NCI-H146 (cell line): ENCODE measurements at regions not wholly inside any gene's neighbourhood (a gene's known extent, or its start where the extent isn't known, plus 50 kb on each side); places are given as distances from the start of the nearest gene placed in this dataset.

Experiments used
- DNase-seq: peaks from one replicate; lab custom pipeline; 2025; lab: John Stamatoyannopoulos, UW

DNA sequence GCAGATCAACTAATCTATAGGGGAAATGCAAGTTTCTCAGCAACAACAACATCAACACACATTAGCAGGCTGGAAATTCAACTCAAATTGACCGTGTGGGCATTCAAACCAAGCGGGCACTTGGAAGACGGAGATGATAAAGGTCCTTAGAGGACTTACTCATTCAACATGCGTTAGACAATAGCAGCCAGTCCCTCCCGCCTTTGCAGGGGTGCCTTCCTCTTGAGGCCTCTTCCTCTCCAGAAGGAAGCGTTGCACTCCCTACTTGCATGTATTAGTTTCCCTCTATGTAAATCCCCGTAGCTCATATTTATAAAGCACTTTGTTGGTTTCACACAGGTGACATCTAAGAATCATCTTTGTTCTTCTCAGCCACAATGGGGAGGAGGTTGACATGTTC is 300.8 kb upstream of the STXBP5 start:
- no peak for DNase-seq

DNA sequence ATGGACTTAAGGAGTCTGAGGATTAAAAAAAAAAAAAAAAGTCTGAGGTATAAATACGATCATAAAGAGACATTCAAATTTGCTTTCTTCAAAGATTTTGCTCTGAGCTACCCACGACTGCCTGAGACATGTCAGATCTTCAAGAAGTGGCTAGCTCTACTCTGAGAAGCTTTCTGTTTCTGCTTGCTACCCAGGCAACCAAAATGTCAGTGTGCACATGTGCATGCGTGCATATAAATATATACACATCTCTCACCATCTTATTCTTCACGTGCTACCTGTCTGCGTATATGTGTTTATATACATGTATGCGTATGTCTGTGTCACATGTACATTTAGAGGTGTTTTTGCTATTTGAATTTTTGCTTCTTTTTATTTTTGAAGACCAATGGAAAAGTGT is 299.6 kb upstream of the STXBP5 start:
- DNase-seq = no peak

DNA sequence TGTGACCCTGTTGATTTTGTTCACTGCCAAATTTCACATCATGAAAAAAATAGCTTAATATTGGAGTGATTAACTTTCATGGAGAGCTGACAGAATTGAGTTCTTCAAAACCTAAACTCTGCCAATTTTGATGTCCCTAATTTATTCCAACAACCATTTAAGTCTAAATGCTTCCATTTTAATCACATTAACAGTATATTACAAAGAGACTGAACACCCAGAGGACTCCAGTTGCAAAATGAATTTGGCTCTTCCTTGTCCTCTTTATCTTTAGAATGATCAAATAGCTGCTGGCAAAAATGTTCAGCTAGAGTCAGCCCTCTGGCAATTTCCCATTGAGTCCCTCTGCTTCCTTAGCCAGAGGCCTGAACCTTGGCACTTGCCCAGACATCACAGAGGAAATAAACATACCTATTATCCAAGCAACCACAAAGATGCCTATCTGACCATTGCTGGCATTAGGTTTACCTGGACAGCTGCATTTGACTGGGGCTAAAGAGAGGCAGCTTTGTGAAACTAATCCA is 299.0 kb upstream of the STXBP5 start:
- DNase-seq = peak; percentile 91

DNA sequence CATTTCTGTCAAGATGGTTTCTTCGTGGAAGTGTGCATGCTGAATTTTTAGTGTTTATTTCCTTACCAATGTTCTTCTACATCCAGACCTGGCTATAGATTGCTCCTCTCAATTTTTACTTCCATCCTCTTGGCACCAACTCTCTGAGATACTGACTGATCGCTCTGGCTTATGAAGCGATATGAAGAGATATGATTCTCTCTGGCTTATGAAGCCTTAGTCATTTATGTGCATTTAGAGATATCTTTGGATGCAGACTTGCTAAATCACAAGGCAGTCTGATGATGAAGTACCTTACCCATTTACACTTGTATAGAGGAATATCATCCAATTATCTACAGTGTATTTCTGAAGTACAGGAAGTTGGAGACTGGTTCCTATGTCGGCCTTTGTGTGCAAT is 295.4 kb upstream of the STXBP5 start:
- no peak for DNase-seq

DNA sequence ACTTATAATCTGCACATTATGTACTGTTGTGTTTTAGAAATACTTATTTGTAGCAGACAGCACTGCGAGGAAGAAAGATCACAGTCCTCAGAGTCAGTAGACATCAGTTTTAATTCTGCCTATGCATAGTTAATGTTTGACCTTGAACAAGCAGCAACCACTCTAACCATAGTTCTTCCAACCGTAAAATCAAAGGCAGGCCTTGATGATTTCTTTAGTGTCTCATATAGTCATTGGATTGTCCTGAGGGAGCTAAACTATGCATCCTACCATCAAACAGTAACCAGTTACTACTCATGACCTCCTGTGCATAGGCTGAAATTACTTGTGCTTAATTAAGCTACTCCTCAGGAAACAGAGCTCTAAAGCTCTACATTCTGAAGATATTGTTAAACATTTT is 294.8 kb upstream of the STXBP5 start:
- no peak for DNase-seq

DNA sequence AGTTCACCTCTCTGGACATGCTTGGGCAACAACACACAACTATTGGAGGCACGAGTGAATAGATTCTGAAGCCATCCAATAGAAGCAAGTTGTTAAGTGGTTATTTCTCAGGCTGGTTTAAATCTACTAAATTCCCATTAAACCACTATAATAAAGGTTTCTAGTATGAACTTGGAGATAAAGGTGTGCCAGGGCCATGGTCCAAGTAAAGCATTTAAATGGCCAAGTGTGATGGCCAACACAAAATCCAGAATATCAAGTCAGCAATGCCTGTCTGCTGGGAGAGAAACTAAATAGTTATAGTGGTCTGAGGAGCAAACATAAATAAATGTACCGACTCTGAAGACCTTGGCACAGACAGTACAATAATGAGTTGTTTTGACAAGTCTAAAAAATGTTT is 294.3 kb upstream of the STXBP5 start:
- no peak for DNase-seq

DNA sequence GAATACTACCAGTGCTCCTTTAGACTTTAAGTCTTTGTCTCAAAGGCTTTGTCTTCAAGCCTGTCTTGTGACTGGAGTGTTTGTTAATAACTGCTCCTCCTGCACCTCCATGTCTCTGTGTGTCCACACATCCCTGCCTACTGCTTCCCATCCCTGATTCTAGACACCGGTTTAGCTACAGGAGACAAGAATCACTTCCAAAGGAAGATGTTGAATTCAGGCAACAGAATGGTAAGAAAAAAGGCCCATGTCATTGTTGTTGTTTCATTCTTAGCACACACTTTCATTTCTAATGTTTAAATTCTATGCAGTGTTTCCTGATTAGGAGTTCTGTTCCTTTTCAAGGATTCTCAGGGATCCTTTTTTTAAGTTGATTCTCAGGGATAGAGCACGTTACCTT is 293.6 kb upstream of the STXBP5 start:
- DNase-seq = no peak

DNA sequence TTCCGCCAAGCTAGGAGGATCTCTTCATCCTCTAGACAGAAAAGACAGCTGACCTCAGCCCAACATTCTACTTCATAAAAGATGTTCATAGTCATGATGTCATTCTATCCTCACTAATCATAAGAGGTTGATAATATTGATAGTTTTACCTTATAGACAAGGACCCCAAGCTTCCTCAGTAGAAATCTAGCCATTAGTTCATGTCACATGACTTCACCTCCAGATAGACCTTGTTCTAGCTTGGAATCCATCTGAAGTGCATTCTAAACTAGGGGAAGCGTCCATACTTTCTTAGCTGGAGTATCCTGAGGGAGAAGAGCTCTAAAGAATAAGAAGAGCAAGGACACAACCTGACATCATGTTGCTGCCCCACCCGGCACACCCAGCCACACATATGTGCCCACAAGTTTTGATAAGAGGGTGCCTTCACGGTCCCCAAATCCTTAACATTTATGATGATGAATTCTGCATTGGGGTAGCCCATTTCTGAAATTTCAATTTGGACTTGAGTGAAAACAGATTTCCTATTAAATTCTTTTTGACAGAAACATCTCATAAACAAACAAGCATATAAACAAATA is 292.5 kb upstream of the STXBP5 start:
- no peak for DNase-seq

DNA sequence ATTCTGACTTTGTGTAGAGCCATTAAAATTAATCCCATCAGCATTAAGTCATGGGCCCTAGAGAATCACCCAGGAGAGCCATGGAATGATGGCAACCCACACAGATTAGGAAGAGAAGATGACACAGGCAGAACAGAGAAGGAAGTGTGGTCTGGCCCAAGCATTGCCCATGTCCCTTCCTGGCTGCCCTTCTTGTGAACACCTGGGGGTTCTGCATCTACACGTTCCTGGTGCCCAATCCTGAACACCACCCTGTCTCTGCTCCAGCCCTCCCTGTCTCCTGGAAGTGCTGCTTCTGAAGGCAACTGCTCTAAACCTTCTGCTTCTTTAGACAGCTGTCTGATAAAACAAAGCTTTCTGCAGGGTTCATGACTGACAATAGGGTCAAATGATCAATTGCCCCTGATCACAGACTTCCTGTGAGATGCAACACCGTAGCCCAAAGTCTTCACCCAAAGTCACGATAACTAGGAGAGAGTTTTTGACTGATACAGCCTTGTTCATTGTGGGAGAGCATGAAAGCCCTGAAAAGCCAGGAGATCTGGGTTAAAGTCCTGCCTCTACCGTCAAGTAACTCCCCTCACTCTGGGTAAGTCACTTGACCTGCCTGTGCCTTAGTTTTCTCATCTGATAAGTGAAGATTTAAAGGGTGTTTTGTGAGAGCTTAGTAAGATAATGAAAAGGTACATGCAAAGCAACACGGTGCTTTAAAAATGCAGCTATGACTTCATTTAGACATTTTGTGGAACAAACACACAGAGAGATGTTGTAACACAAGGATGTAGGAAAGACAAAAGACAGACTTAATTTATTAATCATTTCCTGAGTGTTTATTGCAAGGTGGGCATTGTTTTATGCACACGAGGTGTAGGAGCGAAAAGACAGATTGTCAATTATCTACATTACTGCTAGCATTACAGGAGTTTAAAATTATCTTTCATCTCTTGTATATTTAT is 291.2 kb upstream of the STXBP5 start:
- no peak for DNase-seq

DNA sequence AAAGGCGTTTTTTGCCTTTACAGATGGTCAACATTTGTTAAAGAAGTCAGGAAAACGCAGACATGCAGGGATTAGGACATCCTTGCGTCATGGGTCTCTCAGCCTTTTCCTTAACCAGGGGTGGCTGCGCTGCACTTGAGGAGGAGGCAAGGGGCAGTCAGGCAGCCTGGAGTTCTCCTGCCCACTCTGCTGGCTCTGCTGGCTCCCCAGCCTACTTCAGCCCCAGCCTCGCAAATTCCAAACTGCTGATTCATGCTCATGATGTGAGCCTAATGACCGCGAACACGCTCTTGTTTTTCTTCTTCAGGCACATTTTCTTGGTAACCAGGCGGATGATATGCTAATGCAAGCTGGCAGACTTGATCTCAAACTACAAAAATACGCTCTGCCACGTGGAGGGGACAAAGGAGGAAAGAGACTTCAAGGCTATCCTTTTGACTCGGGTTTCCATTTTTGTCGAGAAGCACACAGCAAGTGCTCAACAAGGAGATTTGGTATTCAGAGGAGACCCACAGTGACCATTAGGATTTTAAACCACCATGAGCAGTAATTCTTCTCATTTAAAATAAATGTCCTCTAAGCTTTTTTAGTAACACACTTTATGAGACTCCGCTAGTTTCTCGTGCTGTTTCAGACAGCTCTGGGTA is 290.3 kb upstream of the STXBP5 start:
- no peak for DNase-seq

DNA sequence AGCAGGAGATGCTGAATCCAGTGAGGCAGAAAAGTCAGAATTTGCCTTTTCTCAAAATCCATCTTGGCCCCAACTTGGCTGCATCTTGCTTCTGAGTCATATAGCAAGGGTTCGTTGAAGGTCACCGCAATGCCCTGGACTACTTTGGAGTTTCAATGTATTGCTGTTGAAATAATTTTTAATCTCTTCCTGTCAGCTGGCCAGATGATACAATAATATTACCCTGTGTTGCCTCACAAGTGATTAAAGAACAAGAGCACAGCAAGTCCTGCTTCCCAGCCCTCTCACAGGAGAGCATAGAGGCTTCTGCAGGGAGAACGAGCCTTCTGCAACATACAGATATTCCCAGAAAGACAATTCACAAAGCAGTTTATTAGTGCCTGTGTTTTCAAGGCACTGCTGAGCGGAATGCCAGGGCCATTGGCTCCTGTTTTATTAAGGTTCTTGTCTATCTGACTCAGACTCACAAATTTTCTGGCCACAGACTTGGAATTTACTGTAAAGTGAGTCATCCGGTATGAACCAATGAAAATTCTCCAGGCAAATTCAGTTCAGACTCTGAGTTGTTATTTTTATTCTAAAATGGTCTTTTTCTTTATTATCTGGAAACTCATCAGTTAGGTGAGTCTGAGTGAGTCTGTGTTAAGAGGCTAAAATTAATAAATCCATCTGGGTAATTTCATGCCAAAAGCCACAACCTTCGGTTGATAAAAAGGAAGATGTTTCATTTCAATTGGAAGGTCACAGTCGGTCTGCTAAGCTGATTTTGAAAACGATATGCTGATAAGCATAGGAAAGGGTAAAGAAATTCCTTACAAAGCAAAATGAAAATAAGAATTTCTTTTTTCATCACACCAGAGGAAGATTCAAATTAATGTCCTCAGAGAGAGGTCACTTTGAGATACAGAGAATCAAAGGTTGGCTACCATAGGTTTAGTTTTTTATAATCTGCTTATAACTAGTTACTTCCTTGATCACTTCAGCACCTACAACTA is 289.4 kb upstream of the STXBP5 start:
- no peak for DNase-seq

DNA sequence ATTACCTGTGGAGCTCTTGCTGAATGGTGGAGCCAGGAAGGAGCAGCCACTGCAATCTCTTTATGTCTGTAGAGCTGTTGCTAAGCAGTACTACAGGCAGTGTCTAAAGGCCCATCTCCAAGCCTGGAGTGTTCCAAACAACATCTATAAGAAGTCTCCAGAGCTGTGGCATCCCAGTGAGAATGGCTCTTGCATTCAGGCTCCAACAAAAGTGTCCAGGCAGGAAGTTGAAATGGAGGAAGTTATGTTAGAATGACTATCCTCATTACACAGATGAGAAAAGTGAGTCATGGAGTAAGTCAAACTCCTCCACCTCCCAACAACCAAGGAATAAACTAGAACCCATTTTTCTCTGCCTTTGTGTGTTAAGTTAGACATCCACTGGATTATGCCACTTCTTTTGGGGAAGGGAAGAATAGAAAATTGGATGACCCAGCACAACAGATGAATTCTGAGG is 288.5 kb upstream of the STXBP5 start:
- DNase-seq = no peak

DNA sequence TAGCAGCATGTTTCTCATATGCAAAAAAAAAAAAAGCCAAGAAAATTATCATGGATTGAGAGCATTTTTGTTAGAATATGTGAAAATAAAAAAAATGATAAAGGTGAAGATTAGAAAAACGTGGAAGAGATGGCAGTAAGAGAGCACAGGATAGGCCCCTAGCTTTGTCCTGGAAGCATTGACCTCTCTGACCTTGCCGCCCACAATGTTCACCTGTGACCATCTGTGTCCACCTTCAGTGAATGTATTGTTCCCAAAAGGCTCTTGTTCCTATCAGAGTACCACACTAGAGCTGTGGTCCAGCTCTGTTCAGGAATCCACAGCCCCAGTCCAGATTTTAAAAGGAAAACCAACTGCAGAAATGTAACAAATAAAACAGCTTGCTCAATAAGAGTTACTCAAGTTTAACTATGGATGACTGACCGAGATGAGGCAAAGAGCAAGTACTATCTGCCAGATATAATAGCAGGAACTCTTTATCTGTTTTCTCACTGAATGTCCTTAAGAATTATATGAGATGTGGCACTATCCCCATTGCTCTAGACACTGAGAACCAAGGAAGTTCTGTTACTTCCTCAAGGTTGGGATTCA is 287.7 kb upstream of the STXBP5 start:
- no peak for DNase-seq

DNA sequence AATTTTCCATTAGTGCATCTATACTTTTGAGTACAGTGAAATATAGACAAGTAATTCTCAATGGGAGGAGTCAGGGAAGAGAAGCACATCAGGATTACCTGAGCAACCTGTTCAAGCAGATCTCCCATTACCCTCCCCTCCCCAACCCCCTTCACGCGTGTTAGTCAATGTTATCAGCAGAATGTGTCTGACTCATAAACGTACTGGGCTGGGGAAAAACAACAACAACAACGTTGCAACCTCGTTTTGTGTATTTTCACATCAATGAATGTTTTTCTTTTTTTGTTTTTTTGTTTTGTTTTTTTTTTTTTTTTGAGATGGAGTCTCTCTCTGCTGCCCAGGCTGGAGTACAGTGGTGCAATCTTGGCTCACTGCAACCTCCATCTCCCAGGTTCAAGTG is 287.0 kb upstream of the STXBP5 start:
- no peak for DNase-seq

DNA sequence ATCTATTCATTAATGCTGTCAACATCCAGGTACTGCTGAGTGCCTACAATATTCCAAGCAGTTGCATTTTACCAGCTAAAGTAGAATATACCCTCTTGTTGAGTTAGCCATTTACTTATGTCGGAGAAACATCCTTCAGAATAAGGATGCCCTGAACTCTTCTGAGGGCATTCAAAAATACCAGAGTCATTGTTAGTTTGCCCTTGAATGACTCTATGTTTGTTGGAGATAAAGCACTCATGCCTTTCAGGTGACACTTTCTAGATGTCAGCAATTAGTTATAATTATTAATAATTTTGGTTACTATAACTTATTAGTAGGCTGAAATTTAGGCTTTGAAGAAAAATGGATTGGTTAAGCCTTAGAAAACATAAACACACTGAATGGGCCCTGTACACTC is 286.2 kb upstream of the STXBP5 start:
- DNase-seq = no peak

DNA sequence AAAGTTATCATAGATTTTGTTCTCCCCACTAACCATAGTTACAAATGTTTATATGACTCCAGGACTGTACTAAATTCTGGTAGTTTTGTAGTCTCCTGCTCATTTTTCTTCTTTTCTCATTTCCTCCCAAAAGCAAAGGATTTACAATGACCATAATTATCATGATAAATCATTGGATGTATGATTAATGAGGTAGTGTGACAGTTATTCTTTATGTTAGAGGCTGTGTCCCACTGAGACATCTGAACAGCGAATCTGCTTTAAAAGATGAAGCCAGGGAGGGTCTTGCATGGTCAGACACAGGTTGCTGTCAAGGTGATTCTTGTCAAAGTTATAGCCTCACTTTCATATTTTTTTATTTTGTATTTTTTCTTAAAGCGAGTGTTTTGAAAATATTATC is 285.2 kb upstream of the STXBP5 start:
- peak; percentile 9 for DNase-seq

DNA sequence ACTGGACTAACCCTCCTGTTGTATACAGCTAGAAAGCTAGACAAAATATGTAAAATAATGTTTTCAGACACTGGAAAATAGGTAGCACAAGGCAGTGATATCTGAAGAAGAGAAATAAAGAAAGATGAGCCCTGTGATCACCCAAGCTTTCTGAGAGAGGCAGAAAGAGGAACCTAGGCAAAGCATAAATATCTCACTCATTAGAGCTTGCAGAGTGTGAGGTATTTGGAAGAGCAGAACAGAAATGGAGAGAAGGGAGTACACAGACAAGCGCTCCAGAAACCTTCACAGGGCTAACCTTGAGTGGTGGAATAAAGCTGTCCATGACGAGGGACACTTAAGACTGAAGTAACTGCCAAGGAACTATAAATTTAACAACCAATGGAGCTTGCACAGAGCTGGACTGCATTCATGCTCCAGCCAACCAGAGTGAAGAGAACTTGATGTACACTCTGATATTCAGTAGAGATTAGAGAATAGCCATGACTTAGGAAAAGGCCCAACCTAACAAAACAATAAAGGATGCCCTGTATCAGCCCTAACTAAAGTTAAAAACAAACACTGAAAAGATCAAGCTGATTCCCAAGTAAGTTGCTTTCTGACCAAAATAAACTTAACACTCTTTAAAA is 280.9 kb upstream of the STXBP5 start:
- DNase-seq = no peak

DNA sequence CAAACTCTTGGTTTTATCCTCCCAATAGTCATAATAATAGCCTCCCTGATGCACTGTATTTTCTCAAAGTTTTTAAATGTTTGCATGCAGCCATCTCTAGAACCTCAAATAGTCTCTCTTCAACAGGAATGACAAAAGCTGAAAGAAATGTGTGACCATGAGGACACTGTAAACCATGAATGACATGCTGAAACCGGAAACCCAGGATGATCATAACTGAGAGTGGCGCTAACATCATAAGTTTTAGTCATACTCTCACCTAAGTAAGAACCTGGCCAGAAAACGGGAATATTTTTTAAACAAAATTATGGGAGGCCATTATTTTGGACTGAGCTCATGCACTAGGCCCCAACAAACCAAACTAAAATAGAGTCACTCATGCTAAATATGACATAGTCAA is 278.4 kb upstream of the STXBP5 start:
- no peak for DNase-seq

DNA sequence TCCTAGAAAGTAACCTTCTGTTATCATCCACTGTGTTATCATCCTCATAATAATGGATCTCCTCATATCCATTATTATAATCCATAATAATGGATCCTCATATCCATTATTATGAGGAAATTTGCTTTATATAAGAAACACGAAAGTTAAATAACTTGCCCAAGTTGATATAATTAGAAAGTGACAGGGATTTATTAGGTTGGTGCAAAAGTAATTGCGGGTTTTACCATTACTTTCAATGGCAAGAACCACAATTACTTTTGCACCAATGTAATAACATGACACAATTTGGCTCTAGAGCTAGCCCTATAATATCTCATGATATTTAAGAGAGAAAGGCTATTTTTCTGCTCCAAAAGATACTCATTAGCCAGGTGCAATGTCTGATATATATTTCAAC is 275.7 kb upstream of the STXBP5 start:
- DNase-seq = no peak

DNA sequence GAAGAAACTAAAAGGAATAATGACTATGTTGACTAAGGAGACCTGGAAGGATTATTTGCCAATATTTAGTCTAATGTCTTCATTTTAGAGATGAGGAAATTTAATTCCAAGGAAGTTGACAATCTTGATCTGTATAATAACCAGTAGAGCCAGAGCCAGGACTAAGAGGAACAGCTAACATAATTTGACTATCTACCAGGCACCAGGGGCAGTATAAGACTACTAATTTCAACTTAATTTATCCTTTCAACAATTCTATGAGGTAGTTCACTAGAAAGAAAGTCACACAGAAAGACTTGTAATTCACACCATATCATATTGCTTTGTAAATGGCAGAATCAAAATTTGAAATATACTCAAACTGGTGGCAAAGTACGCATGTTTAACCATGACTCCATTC is 273.0 kb upstream of the STXBP5 start:
- DNase-seq = no peak

DNA sequence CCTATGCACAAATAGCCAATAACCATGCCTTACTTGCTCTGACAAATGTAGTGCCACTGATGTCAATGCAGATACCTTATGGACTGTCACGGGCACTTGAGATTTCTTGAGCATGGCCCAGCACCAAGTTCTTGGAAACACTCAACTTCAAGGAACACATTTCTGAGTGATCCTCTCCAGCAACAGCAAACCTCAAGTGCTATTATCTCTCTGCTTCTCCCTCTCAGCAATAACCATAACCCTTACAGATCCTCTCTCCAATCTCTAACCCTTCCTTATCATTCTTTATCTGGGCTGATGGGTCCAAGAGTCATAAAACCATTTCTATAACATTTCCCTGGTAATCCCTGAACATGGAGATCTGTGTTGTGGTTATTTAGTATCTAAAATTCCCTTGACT is 266.9 kb upstream of the STXBP5 start:
- DNase-seq = no peak
